Left lung (tissue), 4 donors: ENCODE measurements at regions not wholly inside any gene's neighbourhood (a gene's known extent, or its start where the extent isn't known, plus 50 kb on each side); places are given as distances from the start of the nearest gene placed in this dataset.

Source experiments
- ATAC-seq: fragments of 200-7000 bp; cut with Tn5 transposase; one replicate; pipeline ENCODE4 v1.9.1; 2020; ENCODE audit warnings: moderate library complexity
- DNase-seq, 4 donors: peaks; one replicate each; pipeline ENCODE4 v3.0.0-alpha.2; 2013 to 2020
- H3K27ac ChIP-seq, 2 donors: fragments of 200-600 bp; sonication (generic) in 1 of 2; one replicate each; pipeline versions ENCODE4 v1.5.0 to v1.8.0; 2020 to 2021
- H3K27me3 ChIP-seq, 2 donors: fragments of 200-600 bp; sonication (generic) in 1 of 2; one replicate each; pipeline versions ENCODE4 v1.5.0 to v1.8.0; 2020 to 2021
- H3K36me3 ChIP-seq, 2 donors: fragments of 200-600 bp; sonication (generic) in 1 of 2; one replicate each; pipeline versions ENCODE4 v1.5.0 to v1.8.0; 2020 to 2021
- H3K4me1 ChIP-seq, 2 donors: fragments of 200-600 bp; one replicate each; pipeline ENCODE4 v1.8.0; 2021
- H3K4me3 ChIP-seq, 2 donors: fragments of 200-600 bp; sonication (generic) in 1 of 2; one replicate each; pipeline versions ENCODE4 v1.5.0 to v1.8.0; 2020 to 2021; ENCODE audit warnings: mild to moderate bottlenecking in 1 of 2
- H3K9me3 ChIP-seq, 2 donors: fragments of 200-600 bp; sonication (generic) in 1 of 2; one replicate each; pipeline versions ENCODE4 v1.5.0 to v1.8.0; 2020 to 2021
- intact Hi-C, 2 donors: fragments of 100-400 bp; cut with DNase I; formaldehyde crosslinking; loops; one replicate each; pipeline versions ENCODE4 v1.11.2 to v1.14.2; 2022
- TF ChIP-seq, protein P1 (sequence below), 2 donors: fragments of 200-600 bp; sonication (generic) in 1 of 2; IDR thresholded peaks; one replicate each; pipeline versions ENCODE4 v1.5.0 to v1.8.0; 2021; ENCODE audit warnings: antibody characterized with exemption in 2 of 2
- donor health status: DM: no; HTN: yes; CAD: no.
- donor health status: DM: no; HTN: no; CAD: no.

GRCh38 chr9:82209797-82210470, 221.4 kb downstream of the SPATA31D1 start:
- intact Hi-C loops = no loop called here
- Histone ChIP-seq H3K27ac (no peak overlapping the region), H3K27me3 (no peaks in the 10 kb centered on the region), H3K36me3 (no peaks in the 10 kb centered on the region), H3K4me3 (no peak overlapping the region), H3K9me3 (peaks cover 0 to 10% of the 10 kb centered on the region in 2 donors), H3K4me1 (no peaks in the 10 kb centered on the region)
- DNase-seq = no peak
- ATAC-seq = no peak
- TF ChIP-seq, protein P1, sequence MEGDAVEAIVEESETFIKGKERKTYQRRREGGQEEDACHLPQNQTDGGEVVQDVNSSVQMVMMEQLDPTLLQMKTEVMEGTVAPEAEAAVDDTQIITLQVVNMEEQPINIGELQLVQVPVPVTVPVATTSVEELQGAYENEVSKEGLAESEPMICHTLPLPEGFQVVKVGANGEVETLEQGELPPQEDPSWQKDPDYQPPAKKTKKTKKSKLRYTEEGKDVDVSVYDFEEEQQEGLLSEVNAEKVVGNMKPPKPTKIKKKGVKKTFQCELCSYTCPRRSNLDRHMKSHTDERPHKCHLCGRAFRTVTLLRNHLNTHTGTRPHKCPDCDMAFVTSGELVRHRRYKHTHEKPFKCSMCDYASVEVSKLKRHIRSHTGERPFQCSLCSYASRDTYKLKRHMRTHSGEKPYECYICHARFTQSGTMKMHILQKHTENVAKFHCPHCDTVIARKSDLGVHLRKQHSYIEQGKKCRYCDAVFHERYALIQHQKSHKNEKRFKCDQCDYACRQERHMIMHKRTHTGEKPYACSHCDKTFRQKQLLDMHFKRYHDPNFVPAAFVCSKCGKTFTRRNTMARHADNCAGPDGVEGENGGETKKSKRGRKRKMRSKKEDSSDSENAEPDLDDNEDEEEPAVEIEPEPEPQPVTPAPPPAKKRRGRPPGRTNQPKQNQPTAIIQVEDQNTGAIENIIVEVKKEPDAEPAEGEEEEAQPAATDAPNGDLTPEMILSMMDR (IDR thresholded peaks at IDR 0.05) = no peak

DNA sequence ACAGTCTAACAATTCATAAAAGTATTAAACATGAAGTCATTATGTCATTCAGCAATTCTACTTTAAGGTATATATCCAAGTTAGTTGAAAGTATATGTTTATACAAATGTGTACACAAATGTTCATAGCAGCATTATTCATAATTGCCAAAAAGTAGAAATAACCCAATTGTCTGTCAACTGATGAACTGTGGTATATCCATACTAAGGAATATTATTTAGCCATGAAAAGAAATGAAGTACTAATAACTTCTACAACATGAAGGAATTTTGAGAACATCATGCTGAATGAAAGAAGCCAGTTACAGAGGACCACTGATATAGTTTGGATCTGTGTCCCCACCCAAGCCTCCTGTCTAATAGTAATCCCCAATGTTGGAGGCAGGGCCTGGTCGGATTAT, 224.3 kb downstream of the SPATA31D1 start:
- TF ChIP-seq, protein P1 (IDR thresholded peaks at IDR 0.05) = no peak
- intact Hi-C loops = no loop called here
- Histone ChIP-seq H3K27ac (no peak overlapping the region), H3K4me1 (no peaks in the 10 kb centered on the region), H3K9me3 (peaks cover 0 to 10% of the 10 kb centered on the region in 2 donors), H3K36me3 (no peaks in the 10 kb centered on the region), H3K4me3 (no peak overlapping the region), H3K27me3 (no peaks in the 10 kb centered on the region)
- no peak for ATAC-seq
- no peak for DNase-seq

- H3K9me3 ChIP-seq = peaks cover 0 to 12% of the 10 kb centered on the region in 2 donors
- H3K27ac ChIP-seq = no peak overlapping the region
- DNase-seq (no peak), ATAC-seq (no peak)
- H3K27me3 ChIP-seq = no peaks in the 10 kb centered on the region
- H3K4me1 ChIP-seq = no peaks in the 10 kb centered on the region
- intact Hi-C loops = no loop called here
- no peaks in the 10 kb centered on the region for H3K36me3 ChIP-seq
- no peak overlapping the region for H3K4me3 ChIP-seq
- TF ChIP-seq, protein P1 (IDR thresholded peaks at IDR 0.05) = no peak
Observed at GRCh38 chr9:82216435-82216834, 227.9 kb downstream of the SPATA31D1 start.

GRCh38 chr9:82223442-82223841, 234.9 kb downstream of the SPATA31D1 start:
- Histone ChIP-seq H3K27ac (no peak overlapping the region), H3K4me1 (no peaks in the 10 kb centered on the region), H3K9me3 (peaks cover 0 to 3% of the 10 kb centered on the region in 2 donors), H3K27me3 (no peaks in the 10 kb centered on the region), H3K36me3 (no peaks in the 10 kb centered on the region), H3K4me3 (no peak overlapping the region)
- no peak for ATAC-seq
- DNase-seq = no peak
- intact Hi-C loops = no loop called here
- TF ChIP-seq, protein P1 (IDR thresholded peaks at IDR 0.05) = no peak

DNA sequence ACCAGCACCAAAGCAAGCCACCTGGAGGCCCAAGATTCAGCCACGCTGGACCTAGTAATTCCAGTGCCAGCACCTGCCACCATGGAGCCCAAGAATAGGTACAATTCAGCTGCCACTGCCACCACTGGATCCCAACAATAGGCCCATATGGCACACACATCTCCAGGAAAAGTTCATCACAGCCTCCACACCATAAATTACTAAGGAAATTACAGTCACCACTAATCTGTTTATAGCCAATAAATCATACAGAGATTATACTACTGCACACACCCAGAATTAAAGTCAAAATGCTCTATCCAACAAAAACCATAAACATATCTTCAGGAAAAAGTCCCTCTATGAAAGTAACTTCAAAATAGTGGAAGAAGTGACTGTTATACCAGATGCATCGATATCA, 242.8 kb downstream of the SPATA31D1 start:
- Histone ChIP-seq H3K4me1 (no peaks in the 10 kb centered on the region), H3K27ac (no peak overlapping the region), H3K36me3 (no peaks in the 10 kb centered on the region), H3K27me3 (no peaks in the 10 kb centered on the region), H3K9me3 (peaks cover 0 to 29% of the 10 kb centered on the region in 2 donors), H3K4me3 (no peak overlapping the region)
- intact Hi-C loops = no loop called here
- TF ChIP-seq, protein P1 (IDR thresholded peaks at IDR 0.05) = no peak
- no peak for ATAC-seq
- DNase-seq = no peak
